ENCODE measurements at regions not wholly inside any gene's neighbourhood (a gene's known extent, or its start where the extent isn't known, plus 50 kb on each side); places are given as distances from the start of the nearest gene placed in this dataset.

DNA sequence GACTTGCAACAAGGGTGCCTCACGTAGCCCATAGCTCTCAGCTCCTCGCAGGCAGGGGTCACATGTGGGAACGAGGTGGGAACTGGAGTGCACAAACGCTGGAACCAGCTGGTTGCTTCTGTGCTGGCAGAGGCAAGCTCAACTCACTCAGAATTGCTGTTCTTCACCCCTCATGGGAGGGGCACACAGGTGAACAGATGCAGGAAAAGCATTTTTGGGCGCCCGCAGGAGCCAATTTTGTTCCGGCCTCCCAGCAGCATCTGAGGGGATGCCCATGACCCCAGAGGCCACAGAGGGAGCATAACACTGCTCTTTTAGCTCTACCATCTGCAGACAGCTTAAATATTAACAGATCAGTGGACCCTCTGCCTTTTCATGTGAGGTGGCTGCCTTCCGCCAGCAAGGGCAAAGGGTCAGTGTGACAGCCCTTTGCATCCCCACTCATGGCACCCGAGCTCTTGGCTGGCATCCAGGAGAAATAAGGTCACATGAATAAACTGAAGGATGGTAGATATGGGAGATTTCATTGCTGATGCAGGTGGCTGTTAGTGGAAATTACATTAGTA lies 196.2 kb downstream of the SLCO4C1 start:
- TF ChIP-seq, protein P1, sequence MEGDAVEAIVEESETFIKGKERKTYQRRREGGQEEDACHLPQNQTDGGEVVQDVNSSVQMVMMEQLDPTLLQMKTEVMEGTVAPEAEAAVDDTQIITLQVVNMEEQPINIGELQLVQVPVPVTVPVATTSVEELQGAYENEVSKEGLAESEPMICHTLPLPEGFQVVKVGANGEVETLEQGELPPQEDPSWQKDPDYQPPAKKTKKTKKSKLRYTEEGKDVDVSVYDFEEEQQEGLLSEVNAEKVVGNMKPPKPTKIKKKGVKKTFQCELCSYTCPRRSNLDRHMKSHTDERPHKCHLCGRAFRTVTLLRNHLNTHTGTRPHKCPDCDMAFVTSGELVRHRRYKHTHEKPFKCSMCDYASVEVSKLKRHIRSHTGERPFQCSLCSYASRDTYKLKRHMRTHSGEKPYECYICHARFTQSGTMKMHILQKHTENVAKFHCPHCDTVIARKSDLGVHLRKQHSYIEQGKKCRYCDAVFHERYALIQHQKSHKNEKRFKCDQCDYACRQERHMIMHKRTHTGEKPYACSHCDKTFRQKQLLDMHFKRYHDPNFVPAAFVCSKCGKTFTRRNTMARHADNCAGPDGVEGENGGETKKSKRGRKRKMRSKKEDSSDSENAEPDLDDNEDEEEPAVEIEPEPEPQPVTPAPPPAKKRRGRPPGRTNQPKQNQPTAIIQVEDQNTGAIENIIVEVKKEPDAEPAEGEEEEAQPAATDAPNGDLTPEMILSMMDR (IDR thresholded peaks at IDR 0.05), result no peak
- TF ChIP-seq POLR2A (IDR thresholded peaks at IDR 0.05), result no peak
- TF ChIP-seq EP300 (IDR thresholded peaks at IDR 0.05), result no peak
